Nucleus accumbens (tissue), 56 donors: ENCODE measurements at regions not wholly inside any gene's neighbourhood (a gene's known extent, or its start where the extent isn't known, plus 50 kb on each side); places are given as distances from the start of the nearest gene placed in this dataset.

Experiments
- DNase-seq, 56 donors: peaks; one replicate each; lab custom pipeline; 2025; lab: John Stamatoyannopoulos, UW

DNA sequence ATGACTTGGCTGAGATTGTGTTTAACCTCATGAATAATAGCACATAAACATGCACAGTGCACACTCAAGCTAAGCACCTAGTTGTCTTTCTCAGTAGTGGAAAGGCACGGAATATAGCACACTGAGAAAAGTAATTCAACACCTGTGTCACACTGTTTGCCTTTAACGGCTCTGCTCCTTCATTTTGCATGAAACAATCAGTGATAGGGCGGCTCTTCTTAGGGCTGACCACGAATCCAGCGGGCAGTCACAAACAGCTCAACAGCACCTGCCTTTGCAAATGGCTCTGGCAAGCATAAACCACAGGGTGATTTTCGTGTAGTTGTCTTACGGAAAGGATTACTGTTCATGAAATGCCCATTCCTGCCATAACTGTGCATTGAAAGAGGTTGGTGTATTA lies 954.0 kb upstream of the TENM3 start:
- no peak for DNase-seq

- no peak for DNase-seq
These were observed 951.6 kb upstream of the TENM3 start for GRCh38 chr4:181291615-181292014.

GRCh38 chr4:181293014-181293413 lies 950.2 kb upstream of the TENM3 start:
- no peak for DNase-seq

DNA sequence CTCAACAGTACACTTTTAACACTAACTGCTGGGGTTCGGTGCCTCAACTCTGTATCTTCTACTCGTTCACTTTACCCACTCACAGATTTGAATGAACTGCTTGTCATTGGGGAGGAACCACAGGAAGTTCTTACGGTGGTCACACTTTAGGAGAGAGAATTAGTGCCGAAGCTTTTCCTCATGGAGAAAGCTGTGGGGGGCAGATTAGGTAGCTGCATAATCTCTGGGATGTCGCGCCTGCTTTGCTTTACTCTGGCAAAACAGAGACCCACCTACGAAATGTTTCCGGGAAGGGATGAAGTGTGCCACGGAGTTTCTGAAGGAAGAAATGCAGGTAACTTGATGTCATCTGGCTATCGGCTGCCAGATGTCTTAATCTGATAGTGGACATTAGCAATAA lies 949.7 kb upstream of the TENM3 start:
- DNase-seq: no peak

DNA sequence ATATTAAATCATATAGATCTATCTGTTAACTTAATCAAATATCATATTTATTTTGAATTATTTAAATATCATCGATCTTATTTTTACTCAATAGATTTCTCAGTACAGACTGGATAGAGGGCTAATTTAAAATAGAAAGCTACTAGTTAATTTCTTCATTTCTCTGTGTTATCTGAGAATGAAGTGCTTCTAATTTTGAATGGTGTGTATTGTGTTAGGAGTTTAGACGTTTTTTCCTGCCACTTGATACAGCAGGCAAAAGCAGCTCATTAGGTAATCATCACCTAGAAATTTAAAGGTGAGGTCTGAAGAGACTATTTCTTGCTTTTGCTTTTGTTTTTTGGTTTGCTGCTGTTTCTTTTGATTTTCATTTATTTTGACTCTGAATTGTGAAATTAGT lies 948.8 kb upstream of the TENM3 start:
- no peak for DNase-seq

DNA sequence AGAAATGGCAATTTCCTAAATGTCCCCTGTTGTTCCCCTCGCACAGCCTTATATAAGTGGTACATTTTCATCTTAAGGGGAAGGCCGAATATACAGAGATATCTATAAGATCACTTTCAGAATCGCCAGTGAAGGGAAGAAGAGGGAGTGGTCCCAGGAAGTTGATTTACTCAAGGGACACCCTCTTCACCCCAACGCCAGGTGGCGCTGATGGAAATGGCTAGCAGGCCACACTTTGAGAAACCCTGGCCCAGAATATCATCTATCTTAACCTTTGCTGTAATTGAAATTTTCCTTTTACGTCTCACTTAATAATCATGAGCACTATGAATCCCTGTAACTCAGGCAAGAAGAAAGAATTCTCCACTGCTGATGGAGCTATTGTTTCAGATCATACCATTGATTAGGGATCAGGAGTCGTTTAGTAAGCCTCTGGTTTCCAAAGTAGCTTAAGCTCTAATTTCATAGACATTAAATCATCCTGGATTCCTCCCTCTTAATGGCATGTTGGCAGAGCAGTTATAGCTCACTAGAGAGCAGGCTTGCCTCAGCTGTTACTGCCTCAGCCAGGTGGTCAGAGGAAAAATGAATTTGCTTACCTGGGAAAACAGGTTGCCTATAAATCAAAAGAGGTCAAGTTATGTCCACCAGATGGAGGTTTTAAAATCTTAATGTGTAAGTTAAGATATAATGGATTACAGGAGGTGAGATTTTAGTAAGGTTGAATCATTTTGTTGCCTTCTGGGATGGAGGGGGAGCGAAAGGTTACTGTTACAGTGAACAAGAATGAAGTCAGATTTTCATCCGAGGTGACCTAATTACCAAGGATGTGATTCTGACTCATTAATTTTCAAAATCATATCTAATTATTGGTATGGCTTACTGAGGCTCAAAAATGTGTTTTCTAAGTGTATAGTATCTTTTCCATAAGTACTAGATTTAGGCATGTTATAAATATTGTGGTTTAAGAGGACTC lies 941.2 kb upstream of the TENM3 start:
- no peak for DNase-seq

DNA sequence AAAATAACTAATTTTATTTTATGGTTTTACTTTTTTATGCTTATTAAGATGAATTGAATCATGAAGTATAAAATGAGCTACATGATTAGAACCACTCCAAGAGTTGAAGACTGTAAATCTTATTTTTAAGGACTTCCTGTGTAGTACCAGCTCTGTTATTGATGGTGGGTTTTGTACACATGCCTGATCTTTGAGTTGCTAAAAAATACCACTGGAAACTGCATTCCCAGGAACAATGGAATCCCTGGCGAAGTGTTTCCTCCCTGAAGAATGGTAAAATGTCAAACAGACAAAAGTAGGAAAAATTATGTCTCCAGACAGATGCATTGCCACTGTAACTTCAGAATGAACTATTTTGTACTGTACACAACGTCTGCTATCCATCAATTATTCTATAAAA lies 935.4 kb upstream of the TENM3 start:
- DNase-seq: no peak

GRCh38 chr4:181308476-181309312 lies 934.5 kb upstream of the TENM3 start:
- no peak for DNase-seq

DNA sequence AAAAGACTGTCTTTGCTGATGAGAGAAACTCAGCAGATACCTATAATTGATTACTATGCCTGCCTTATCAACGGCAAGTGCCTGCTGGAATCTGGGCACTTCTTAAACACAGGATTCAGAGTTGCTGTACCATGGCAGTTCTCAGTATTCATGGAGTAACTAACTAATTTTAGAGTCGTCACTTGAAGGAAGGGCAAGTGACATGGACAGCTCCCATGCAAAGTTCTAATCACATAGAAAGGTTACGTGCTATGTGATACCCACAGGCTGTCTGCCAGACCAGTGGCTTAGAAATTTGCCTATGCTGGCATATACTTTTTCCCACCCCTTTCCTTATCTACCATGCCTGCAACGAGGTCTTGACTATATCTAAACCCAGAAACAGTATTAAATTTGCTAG lies 931.1 kb upstream of the TENM3 start:
- no peak for DNase-seq

DNA sequence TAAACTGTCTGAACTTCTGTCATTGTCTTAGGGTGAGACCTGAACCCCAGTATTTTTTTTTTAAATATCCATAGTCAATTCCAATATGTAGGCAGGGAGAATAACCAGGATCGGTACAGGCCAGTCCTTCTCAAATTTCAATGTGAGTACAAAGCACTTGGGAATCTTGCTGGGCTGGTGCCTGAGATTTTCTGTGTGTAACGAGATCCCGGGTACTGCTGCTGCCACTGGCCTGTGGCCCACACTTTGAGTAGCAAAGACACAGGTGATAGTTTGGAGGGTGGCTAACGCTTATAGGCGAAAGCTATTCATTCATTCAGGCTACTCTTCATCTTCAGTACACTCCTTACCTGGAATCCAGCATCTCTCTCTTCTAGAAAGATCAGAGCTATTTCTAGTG lies 923.6 kb upstream of the TENM3 start:
- no peak for DNase-seq

- DNase-seq: no peak
These were observed 920.1 kb upstream of the TENM3 start for GRCh38 chr4:181323061-181323460.

- DNase-seq: no peak
These were observed 912.5 kb upstream of the TENM3 start for GRCh38 chr4:181330654-181331201.

GRCh38 chr4:181331214-181331613 lies 912.0 kb upstream of the TENM3 start:
- DNase-seq: no peak

GRCh38 chr4:181345931-181346330 lies 897.3 kb upstream of the TENM3 start:
- DNase-seq: no peak

GRCh38 chr4:181350615-181351415 lies 892.4 kb upstream of the TENM3 start:
- DNase-seq: no peak

DNA sequence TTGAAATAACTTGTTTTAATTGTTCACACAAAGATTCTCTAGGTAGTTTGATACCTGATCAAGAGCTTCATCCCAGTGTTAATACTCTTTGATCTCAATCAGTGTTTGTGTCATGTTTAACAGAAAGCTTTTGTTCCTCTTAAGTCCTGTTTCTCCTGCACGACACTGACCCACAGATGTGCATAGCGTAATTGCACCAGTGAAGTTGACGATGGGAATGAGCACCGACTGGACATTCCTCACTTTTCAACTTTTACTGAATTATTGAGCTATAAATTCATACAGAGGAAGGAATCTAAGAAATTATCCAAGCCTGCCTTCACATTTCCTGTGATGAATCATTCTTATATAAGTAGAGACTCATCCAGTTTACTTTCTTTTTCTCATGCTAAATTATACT lies 878.7 kb upstream of the TENM3 start:
- DNase-seq: peak in 1 of 56 donors; percentile 4

GRCh38 chr4:181365671-181366070 lies 877.5 kb upstream of the TENM3 start:
- no peak for DNase-seq

- no peak for DNase-seq
These were observed 871.2 kb upstream of the TENM3 start for GRCh38 chr4:181372014-181372413.

DNA sequence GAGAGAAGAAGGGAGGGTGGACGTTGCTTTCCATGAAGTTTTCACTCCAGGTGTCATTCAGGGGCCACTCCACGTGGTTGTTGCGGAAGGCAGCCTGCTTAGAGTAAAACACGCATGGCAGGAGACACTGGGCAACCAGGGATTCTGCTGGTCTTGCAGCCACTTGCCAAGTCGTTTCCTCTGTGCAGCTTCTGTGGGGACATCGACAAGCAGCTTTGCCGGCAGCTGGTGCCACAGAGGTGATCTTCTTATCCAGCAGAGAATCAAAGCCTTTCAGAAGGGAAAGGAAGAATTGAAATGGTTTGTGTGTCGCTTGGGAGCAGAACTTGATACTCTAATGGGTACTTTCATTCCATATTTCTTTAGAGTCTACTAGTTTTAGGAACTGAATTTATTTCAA lies 867.1 kb upstream of the TENM3 start:
- no peak for DNase-seq

- no peak for DNase-seq
These were observed 855.1 kb upstream of the TENM3 start for GRCh38 chr4:181388061-181388460.
